CD4-positive, alpha-beta T cell treated with Interferon gamma for 1 hour (primary cell): ENCODE measurements at regions not wholly inside any gene's neighbourhood (a gene's known extent, or its start where the extent isn't known, plus 50 kb on each side); places are given as distances from the start of the nearest gene placed in this dataset.

Experiments
- DNase-seq: peaks from one replicate; pipeline ENCODE4 v3.0.0-alpha.2; 2020

DNA sequence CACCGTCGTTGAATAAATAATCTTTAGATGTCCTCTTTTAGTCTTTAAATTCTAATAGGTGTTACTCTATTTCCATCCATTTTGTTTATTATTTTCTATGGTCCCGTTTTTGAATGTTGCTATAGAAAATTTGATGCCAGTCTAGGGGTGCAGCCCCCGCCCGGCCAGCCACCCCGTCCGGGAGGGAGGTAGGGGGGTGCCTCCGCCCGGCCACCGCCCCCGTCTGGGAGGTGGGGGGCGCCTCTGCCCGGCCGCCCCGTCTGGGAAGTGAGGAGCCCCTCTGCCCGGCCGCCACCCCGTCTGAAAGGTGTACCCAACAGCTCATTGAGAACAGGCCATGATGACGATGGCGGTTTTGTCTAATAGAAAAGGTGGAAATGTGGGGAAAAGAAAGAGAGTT, 2372.2 kb upstream of the WWC1 start:
- DNase-seq: no peak

DNA sequence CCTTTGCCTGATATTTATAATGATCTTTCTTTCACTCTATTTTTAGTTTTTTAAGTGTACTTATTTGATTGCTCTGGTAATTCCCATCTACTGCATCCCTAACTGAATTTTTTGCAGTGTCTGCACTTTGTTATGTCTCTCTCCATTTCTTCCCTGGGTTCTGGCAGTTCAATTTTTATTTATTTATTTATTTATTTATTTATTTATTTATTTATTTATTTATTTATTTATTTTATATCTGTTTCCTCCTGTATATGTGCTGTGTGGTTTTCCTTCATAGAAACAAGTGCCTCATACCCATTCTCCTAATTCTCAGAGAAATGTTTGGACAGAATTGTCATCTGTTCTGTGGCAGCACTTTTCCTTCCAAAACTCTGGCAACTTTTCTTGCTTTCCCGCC, 2370.8 kb upstream of the WWC1 start:
- no peak for DNase-seq

DNA sequence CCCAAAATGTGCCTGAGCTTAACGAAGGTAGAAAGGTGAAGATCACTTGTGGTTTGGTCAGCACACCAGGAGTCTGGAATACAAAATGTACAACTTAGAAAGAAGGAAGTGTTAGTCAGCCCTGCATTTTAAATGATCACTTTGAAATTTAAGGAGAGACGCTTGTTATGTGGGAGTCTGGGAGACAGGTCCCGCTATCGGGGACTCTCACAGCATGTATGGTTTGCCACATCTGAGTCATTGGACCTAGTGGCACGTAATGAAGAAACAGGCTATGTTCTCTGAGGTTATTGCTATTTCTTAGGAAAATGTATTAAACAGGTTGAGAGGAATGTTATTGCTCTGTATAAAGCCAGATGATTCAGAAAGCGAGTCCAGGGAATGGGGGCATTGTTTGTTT, 2362.5 kb upstream of the WWC1 start:
- no peak for DNase-seq

DNA sequence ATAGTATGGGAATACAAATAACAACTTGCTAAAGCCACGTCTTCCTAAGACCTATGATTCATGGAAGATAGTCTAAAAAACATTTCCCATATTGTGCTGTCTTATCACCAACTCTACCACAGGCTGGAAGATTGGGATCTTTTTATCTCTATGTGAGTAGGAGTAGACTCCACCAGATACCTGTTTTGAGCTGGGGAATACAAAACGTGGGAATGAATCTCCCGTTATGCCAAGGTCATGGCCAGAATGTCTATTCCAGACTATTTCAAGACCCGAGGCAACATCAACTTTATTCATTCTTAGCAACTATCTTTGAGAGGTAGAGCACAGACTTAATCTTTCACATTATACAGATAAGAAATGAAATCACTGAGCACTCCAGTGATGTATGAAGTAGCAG, 2350.9 kb upstream of the WWC1 start:
- no peak for DNase-seq

DNA sequence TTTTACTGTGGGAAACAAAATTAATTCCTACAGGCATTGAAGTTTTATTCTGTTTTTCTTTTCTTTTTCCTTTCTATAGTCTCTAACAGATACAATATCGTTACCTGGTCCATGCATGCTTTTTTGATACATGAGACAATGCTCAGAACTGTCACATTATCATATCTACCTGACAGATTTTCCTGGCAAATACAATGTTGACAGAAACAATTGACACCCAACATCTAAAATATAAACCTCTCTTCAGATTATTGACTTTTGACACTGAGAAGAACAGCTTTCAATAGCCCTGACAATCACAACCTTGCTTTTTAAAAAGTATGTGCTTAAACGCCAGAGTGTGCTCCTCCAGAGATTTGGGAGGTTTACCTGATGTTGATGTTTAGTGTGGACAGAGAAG, 2334.6 kb upstream of the WWC1 start:
- DNase-seq: no peak

DNA sequence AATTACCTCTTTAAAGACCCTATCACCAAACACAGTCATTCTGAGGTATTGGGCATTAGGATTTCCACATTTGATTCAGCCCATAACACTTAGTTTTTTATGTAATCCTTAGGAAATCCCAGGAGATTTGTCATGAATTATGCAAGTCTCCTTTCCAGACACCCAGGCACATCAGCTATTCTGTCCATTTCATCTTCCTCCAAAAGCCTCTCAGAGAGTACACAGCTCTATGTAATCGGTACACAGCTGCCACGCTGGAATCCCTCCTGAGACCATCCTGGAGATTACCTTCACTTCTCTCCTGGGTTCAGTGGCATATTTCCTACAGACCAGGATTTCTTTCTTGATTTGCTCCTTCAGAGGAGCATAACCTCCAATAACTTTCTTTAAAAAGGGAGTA, 2309.8 kb upstream of the WWC1 start:
- DNase-seq: no peak

DNA sequence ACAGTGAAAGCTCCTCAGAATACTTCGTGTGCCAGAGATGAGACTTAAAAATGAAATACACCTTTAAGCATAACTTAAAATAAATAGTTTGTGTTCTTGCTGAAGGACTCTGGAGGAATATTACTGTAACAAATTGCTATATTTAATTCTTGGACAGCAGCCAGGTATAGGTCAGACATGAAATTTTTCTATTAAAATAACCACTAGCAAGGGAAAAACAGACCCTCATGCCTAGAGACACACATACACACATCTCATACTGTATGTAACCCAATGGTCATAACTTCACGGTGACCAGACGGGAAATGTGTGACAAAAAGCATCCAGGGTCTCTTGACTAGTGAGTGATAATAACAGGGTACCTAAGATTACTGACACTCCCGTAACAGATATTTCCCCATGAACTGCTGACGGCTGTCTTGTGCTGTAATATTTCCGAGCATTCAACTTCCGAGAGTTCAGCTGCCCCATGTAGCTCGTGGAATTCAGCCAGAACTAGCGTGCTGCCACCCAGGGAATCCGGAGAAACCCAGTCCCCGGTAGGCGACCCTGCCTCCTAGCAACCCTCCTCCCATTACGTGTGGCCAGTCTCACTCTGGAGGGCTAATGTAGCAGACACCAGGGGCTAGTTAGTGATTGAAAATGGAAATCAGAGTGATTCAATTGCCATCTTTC, 2295.1 kb upstream of the WWC1 start:
- no peak for DNase-seq

DNA sequence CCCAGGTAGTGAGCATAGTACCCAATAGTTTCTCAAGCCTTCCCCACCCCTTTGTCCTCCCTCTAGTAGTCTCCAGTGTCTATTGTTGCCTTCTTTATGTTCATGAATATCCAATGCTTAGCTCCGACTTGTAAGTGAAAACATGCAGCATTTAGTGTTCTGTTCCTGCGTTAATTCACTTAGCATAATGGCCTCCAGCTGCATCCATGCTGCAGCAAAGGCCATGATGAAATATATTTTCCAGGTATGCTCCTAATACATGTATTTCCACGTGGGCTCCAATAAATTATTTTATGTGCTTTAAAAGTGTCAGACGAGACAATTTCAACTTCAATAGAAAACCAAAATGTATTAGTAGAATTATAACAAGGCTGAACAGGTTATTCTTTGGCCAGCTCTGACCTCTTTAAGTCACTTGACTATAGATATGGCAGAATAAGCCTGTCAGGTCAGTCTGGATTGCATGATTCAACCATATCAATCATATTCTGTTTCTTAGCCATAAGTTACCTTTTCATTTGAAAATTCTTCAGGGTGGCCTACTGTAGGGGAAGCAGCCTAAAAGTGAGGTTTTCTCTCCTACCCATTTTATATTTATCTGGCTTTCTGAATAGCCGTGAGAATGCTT, 2291.6 kb upstream of the WWC1 start:
- no peak for DNase-seq

DNA sequence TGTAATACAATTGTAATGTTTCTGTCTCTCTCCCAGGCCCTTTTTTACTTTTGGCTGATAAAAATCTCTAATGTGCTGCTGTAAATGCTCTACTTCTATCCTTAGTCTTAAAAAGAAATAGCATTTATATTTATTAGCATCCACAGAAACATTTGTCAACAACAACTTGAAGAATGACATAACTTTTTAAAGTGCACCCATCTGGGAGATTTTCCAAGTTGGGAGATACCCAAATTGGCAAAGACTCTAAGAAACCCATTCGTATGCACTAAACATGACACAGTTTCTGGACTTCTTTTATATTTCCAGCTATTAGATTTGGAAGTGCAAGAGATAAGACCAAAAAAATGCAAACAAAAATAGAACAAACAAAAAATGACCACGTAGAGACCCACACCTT, 2287.4 kb upstream of the WWC1 start:
- no peak for DNase-seq

DNA sequence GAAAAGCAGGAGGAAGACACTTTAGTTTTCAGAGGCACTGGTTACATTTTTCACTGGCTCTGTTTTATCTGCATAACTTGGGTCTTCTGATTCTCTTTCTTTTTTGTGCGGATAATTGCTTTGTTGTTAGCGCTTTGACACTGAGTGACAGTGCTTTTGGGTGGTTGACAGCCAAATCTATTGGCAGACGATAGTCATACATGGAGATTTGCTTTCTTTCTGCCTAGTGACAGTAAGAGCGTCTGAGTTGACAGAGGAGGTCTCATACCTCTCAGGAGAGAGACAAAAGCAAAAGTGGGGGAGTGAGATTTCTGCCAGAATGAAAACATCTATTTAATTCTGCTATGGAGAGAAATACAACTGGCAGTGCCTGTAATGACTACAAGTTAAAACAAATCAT, 2278.0 kb upstream of the WWC1 start:
- DNase-seq: no peak

DNA sequence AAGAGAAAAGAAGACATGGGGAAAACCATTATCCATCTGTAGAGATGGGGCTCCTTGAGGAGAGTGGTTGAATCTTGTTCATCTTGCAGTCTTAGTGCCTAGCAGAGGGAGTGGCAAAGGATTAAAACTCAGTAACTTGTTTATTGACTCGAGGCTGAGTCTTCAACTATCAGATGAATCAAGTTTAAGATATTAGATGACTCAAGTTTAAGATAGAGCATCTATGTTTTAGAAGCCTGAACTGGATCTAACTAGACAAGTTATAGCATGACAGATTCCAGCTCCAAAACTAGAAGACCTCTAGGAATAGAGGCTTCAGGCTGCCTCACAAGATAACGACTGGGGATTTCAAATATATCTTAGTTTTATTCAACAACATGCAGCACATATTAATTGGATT, 2277.2 kb upstream of the WWC1 start:
- no peak for DNase-seq

DNA sequence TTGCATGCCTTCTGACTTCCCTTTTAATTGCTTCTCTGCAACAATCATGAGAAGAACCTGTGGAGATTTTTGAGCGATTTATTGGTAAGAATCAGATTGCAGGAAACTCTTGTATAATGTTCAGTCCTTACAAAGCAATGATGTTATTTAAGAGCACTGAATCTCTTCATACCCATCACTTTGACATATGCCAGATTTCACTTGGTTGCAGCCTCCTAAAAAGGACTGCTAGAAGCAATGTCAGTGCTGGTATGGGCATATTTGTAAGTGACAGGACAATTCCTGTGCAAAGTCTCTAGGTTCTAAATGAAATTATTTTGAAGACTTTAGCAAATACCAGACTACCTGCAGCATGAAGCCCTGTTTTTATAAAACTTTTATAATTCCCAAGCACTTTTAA, 2272.7 kb upstream of the WWC1 start:
- no peak for DNase-seq

DNA sequence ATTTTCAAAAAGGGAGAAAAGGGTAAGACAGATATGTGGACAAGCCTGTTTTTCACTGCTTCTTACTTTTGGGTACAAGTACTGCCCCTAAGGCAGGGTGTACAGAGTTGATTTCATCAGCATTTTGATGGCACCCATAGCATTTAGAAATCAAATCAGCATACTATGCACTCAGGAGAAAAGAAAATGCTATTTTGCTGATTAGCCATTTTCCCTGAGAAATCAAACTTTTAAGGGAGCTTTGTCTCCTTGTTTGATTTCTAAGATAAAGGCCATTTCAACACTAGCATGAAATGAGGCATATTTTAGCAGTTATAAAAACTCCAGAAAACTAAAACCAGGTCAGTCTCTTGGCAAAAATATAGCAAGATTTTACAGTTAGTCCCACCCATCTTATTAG, 2269.4 kb upstream of the WWC1 start:
- DNase-seq: no peak

DNA sequence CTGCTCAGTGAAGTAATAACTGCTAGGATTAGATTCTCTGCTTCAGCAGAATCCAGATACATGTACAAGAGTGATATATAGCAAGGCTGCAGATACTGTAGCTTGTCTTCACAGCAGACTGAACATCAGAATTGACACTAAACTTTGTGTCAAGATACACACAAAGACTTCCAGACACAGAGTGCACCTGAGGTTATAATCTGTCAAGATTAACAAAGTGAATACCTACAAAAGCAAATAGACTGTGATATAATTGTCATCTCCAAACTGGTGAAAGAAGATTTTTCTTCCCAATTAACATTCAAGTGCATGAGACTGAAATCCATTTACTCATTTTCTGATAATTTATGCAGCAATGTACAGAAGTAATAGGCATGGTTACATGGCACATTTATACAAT, 2266.5 kb upstream of the WWC1 start:
- DNase-seq: no peak

DNA sequence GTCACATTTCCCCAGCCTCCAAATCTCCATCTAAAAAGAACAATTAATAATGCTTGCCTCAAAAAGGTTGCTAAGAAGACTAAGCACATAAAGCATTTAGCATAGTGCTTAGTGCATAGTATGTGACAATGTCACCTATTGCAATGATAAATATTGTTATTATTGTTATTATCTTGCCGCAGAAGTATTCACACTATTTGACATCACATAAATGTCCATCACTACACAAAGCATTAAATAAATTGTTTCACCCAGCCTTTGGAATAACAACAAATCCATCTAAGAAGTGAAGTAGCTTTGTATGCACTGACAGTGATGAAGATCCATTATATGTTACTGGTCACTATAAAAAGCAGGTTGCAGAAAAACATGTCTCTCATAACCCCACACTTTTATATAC, 2263.9 kb upstream of the WWC1 start:
- no peak for DNase-seq

DNA sequence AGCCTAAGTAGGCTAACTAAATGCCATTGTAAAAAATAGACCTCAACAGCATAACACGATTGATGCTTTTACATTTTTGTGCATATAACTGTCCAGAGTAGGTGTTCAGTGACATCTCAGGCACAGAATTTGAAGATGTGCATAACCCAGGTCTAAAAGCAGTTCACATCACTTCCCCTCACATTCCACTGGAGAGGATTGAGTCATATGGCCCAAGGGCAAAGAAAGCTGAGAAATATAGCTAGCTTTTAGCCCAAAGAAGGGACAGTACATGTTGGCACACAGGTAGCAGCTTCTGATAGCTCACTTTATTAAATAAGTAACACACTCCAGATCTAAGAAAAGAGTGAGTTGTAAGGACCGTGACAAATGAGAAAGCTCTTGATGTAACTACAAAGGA, 2259.5 kb upstream of the WWC1 start:
- DNase-seq: no peak

DNA sequence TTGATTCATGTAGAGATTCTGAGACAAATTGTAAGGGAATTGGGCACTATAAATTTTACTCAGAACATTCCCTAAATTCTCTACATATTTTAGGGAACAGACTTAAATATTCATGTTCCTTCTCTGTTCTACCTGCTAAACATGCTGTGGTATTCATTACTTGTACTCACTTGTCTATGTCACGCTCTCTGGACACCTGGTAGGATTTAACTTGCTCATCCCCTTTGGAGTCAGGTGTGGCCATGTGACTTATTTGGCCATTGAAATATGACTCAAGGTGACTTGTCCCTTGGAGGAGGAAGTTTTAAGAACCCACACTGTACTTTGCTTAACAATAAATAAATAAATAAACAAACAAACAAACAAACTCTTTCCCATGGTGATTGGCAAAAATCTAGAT, 2258.8 kb upstream of the WWC1 start:
- DNase-seq: no peak

DNA sequence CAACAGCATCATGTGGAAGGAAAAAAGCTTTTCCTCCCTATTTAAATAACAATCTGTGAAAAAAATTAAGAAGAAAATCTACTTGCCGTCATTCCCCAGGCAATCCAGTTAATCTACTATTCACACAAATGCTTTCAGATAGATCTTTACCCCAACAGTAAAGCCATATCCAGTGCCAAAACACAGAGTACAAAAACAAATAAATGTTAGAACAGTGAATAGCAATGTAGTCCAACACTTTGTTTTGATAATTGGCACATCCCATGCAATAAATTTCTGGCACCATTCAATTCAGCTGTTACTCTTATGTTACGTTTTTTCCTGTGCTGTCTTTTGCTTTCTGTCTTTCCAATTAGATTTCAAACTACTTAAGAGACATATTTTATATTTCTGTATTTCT, 2245.5 kb upstream of the WWC1 start:
- DNase-seq: no peak

DNA sequence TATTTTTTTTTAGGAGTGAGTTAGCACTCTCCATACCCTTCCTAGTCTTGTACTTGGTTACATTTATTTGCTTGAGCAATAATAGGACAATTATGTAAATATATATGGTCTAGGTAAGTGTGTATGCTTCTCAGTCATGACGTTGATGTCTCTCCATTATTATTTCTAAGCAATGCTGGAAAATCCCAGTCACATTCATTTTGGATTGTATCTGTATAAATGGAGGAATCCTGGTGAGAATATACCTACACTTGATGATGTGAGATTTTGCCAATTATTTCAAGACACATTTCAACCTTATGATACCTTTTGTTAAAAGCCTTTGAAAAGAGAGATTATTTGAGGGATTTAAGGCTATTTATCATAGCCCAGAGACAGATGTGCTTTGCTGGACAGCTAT, 2244.5 kb upstream of the WWC1 start:
- no peak for DNase-seq

DNA sequence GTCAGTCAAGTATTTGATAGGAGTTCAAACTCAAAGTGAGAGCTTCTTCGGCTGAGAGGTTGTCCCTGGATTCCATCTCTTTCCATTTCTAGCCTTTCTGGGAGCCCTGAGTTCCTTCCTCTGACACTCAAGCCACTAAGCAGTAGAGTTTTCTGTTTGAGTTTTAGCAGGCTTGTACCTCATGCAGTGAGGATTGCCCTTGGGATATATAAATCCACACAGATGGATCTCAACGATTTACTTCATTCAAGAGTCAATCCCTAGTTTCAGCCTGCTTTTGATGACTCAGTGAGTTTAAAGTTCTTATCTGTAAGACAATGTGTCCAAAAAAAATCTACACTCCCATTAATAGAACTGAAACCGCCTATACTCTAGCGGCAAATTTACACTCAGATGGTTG, 2240.9 kb upstream of the WWC1 start:
- no peak for DNase-seq

DNA sequence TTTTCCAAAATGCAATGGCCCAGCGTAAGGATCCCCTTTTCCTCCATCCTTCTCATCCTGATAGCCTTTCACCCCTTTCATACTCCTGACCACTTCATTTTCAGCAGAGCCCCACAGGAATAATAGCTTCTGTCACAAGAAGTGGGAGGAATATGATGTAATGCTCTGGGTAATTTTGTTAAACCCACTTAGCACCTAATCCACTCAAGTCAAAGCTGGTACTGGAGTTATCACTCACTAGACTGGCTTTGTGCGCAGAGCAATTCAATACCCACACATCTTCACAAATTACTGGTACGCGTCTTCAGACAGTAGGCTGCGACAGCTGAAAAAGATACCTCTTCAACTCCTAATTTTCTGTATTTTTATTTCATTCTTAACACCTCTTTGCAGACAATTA, 2232.8 kb upstream of the WWC1 start:
- no peak for DNase-seq

DNA sequence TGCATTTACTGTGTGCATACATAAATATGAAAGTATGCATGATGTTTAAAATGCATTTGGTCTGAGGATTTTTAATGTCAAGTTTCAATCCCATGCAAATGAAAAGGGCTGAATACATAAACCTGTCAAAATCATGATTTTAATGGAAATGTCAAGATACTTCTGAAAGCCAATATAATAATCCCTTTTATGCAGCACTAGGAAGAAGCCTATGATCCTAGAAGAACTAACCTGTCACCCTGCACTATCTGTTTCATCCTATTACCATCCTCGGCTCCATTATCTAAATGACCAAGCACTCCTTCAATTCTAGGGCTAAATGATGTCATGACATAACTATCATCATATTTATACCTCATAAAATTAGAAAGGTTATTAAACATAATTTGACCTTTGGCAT, 2229.4 kb upstream of the WWC1 start:
- DNase-seq: no peak

DNA sequence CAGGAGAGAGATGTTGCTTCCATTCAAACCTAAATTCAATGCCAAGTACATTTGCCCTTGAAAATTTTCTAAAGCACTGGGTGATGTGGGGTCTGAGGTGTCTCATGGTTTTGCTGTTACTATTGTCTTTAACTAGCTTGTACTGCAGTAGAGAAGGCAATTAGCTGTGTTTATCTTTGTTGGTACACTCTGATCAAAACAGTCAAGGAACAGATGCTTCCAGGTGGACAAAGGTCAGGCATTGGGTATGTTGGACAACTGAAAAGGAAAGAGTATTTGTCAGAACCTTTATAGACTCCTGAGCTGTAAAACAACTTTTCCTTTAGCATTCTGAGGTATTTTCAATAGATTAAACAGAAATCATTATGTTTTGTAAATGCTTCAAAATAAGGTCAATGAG, 2228.7 kb upstream of the WWC1 start:
- no peak for DNase-seq

DNA sequence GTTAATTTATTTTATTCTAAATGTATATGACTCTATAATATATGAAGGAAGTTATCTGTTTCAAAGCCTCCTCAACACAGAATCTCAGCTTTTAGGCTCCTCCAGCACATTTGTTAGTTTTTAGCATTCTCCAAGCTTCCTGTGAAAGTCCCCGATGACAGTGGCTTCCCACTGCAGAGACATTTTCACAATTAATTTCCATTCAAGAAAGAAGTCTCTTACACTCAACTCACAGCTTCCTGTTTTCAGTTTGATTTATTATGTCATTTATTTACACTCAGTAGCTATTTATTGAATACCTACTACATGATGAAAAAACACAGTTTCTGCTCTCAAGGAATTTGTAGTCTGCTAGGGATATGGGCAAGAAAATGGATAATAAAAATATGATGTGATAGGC, 2228.2 kb upstream of the WWC1 start:
- no peak for DNase-seq

DNA sequence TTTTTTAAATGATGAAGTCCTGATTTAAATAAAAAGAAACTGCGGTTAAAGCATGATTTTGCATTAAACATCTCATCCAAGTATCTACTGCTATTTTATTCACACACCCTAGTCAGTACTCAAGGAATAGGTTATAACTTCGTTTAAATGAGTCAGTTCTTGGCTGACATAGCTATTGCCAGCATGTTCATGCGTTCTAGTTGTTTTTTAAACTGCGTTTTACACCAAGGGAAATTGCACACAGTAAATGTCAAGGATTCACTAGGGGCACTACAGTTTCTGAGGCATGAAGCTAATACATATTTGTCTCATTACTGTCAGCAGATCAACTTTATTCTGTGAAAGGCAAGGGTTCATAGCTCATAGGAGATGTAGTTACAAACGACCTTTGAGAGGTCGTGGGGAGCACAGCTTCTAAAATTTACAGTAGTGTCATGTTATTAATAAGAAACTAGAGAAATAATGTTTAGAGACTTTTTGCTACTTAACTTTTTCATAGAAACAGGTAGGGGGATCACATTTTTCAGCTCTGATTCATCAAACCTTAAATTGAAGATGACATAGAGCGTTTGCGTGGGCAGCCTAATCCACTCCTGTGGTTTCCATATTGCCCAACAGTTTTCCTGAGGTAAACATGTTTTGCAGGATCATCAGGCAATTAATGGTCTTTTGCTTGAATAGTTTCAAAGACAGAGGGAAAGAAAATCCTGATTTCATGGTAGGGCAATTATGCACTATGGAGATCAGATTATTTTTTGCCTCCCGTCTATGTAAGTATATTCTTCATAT, 2222.7 kb upstream of the WWC1 start:
- no peak for DNase-seq
